Stimulated activated CD4-positive, alpha-beta T cell treated with anti-CD3 and anti-CD28 coated beads, Interleukin-4, amount 100 ng/mL, for 4 hours (primary cell): ENCODE measurements at regions not wholly inside any gene's neighbourhood (a gene's known extent, or its start where the extent isn't known, plus 50 kb on each side); places are given as distances from the start of the nearest gene placed in this dataset.

ENCODE experiments used
- DNase-seq, 2 experiments: peaks; one replicate each; pipeline ENCODE4 v3.0.0-alpha.2; 2020

DNA sequence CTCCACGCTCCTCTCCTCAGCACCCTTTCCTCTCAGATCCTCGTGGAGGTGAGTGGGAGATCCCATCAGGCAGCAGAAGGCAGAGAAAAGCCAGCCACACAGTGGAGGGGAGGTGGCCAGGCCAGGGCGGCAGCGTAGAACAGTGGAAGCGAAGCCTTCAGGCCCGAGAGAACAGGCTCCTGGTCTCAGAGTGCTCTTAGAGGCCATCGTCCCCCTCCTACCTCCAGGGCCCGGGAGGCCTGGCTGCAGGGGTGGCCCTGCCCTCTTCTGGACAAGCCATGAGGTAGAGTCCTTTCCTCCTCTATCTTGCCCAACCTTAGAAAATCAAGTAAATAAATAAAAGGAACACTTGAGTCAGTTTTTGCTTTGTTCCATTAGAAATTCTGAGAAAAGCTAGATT, 202.0 kb downstream of the KATNAL1 start:
- DNase-seq: no peak

DNA sequence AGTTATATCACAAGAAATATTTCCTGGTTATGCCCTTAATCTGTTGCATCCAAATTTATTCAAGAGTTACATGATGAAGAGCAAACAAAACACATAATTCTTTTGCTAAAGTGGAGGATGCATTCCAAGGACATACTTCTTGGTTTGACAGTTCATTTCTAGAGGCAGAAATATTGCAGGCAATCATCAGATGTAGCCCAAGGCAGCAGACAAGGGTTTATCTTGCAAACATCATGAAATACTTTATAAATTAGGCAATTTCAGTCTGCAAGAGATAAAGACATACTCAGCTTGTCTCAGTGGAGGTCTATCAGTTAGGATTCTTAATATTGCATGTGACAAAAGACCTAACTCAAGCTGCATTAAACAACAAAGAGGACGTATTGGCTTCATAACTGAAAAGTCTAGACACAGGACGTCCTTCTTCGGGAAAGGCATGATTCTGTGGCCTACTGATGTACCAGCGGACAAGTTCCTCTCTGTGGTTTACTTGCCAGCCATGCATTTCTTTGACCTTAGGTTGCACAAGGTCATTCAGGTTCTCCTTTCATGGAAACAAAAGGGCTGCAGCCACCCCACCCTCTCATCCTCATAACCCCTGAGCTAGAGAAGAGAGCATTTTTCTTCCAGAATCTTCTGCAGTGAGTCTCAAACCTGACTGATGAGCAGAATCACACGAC, 204.1 kb downstream of the KATNAL1 start:
- no peak for DNase-seq

DNA sequence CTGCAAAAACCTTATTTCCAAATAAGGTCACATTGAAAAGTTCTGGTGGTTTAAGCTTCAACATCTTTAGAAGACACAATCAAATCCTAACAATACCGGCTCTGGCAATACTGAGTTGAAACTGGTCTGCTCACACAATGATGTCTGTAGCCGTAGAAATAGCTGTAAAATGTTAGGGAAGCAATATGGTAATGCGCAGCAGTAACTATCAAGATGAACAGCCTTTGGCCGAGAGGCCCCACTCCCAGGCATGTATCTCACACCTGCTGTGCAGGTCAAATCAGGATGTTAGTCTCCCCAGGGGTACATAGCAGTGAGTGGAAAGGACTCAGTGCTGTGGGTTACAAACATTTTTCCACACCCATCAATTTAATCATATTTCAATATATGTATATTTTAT, 207.1 kb downstream of the KATNAL1 start:
- no peak for DNase-seq

DNA sequence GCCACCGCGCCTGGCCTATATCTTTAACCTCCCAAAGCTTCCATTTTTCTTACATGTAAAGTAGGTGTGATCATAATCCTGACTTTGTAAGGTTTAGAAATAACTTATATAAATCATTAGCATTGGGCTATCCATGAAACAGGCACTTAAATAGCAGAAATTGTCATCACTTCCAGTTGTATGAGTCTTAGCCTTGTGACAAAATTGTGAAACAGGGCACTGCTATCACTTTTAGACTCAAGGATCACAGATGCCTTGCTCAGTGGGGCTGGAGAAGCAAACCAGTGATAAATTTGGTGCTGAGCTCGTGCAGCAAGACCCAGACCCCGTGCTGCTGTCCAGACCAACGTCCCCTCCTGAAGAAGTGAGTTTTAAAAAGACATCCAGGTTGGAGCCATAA, 209.7 kb downstream of the KATNAL1 start:
- no peak for DNase-seq

DNA sequence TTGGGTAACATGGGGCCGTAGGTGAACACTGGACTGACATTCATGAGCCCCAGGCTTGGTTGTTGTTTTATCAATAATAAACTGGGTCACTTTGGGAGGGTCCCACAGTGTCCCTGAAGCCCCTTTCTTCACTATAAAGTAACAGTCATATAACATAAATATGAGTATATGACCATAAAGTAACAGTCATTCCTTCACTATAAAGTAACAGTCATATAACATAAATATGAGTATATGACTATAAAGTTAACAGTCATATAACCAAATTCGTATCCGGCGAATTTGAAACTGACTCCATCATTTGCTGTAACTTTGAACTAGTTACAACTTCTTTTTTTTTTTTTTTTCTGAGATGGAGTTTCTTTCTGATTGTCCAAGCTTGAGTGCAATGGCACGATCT, 210.3 kb downstream of the KATNAL1 start:
- DNase-seq: no peak

DNA sequence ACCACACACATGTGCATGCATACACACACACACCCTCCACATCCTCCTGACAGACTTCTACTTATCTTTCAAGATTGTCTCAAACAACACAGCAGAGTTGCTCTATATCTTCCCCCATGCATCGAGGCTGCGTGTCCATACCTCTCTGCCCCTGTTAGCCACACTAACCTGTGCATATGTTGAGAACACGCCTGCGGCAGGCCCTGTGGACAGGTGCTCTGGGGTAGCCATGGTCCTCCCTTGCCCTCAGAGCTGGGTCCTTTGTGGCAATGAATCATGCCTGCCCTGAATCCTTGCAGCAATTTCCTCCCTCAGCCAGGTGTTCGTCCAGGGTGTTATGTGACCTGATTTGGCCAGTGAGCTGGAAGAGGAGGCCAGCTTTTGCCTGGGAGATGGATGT, 213.3 kb downstream of the KATNAL1 start:
- no peak for DNase-seq

DNA sequence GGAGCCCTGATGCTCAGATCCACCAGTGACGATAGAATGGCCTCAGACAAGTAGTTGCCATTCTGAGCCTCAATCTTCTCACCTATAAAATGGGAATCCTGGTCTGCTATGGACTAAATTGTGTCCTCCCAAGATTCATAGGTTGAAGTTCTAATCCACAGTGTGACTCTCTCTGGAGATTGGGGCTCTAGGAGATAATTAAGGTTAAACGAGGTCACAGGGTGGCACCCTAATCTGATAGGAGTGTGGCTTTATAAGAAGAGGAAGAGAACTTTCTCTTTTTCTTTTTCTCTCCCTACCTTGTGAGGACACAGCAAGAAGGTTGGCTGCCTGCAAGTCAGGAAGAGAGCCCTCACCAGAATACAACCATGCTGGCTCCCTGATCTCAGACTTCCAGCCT, 214.1 kb downstream of the KATNAL1 start:
- no peak for DNase-seq

DNA sequence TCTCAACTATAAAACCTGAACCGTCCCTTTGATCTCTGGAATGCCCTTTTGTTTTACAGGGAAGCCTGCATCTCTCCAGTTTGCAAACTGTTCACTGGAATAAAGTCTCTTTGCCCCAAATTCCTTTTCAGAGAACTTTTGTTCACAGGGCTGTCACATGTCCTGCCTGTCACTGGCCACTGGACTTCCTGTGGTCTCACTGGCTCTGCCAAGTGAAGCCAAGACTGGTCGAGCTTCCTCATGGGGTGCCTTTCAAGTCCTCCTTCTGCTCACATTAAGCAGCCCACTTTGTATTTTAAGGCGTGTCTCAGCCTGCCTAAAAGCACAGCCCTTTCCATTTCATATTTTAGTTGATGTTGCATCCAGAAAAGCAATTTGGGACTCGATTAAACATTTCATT, 215.7 kb downstream of the KATNAL1 start:
- DNase-seq: no peak

DNA sequence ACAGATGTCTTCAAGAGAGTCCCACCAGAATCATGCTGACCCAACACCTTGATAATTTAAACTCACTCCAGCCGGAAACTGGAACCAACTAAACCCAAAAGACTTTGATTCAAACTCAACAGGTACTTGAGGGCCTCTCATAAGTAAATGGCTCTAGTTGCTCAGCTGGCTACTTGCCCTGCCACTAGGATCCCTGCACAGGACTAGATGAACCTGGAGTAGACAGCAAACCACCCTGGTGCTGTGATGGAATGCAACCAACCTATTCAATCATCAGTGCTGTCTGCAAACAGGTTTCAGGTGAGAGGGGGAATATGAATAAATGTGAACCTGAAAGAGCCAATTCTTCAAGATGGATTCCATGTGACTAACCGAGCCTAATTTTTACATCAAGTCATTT, 216.3 kb downstream of the KATNAL1 start:
- DNase-seq: no peak

DNA sequence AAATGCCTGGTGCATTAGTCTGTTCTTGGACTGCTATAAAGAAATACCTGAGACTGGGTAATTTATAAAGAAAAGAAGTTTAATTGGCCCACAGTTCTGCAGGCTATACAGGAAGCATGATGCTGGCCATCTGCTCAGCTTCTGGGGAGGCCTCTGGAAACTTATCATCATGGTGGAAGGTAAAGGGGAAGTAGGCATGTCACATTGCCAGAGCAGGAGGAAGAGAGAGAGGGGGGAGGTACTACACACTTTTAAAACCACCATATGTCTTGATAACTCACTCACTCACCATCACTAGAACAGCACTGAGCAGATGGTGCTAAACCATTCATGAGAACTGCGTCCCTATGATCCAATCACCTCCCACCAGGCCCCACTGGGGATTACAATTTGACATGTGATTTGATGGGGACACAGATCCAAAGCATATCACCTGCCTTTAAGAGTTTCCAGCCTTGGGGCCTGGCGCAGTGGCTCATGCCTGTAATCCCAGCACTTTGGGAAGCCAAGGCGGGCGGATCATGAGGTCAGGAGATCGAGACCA, 219.0 kb downstream of the KATNAL1 start:
- DNase-seq: no peak

DNA sequence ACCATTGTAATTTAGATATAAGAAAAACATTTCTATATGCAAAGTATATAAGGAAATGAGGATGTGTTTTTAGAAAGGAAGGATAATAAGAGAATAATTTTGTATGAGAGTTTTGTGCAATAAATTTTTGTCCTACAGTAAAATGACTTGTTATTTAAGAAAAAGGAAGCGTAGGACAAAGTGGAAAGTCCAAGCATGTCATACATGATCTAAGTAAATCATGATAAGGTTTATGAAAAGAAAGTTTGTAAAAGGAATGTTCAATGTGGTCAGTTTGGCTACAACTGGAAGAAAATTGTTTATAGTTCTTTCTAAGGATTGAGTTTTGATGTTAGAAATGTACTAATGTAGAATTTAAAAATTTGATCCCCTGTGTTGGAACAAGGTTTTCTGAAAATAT, 222.3 kb downstream of the KATNAL1 start:
- DNase-seq: no peak

DNA sequence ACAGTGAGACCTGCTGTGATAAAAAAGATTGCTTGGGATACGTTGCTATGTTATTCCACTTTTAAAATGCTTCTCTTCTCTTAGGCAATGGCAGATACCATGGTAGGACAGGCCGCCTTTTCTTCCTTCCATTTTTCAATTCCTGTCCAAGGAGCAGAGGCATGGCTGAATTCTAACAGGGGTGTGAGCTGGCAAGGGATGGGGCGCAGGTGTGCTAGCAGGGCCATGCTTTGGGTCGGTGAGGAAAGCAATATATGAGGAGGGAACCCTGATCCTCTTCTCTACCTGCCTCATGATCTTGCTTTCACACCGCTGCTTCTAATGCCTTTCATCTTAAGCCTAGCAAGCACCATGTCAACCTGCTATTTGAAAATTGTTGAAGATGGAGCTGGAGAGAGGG, 225.0 kb downstream of the KATNAL1 start:
- no peak for DNase-seq

DNA sequence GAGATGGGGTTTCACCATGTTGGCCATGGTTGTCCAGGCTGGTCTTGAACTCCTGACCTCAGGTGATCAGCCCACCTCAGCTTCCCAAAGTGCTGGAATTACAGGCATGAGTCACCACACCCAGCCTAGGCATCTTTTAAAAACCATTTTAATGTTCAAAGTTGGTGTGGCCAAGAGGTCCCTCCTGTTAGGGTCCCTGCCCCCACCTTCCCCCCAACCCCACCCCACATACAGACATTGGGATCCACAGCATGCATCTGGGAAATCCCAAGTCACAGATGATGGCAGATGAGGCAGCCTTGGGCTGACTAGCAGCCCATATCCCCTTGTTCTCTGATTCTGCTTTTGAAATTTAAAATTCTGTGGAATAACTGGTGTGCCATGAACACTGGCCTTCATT, 226.0 kb downstream of the KATNAL1 start:
- DNase-seq: no peak

DNA sequence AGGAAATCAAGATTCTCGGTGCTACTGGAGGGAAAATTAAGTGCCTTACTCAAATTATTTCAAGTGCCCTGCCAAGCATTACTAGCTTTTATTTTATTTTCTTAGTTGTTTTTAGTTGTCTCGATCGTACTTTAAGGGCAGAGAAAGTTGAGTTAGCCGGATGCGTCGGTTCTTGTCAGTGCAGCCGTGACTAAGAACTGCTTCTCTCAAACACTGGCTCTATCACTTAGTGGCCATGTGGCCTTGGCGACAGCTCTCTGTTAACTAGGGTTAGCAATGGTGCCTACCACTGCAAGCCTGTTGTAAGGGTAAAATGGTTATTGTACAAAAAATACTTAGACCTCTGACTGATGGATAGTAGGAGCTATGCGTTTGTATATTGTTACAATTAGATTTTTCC, 227.8 kb downstream of the KATNAL1 start:
- no peak for DNase-seq

DNA sequence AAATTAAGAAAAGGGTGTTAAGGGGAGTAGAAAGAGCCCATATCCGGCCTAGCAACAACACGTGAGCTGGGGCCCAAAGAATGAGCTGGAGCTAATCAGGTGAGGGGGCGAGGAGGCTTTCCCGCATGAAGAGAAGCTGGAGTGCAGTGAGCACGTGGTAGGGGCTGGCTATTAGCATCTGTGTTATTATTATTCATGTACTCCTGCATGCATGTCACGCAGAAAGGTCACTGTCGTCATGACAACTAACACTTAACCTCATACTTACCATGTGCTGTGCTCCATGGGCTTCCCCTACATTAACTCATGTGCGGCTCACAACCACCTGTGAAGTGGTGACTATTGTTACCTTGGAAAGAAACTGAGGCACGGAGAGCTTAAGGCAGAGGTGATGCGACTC, 227.6 kb upstream of the UBL3 start:
- no peak for DNase-seq

DNA sequence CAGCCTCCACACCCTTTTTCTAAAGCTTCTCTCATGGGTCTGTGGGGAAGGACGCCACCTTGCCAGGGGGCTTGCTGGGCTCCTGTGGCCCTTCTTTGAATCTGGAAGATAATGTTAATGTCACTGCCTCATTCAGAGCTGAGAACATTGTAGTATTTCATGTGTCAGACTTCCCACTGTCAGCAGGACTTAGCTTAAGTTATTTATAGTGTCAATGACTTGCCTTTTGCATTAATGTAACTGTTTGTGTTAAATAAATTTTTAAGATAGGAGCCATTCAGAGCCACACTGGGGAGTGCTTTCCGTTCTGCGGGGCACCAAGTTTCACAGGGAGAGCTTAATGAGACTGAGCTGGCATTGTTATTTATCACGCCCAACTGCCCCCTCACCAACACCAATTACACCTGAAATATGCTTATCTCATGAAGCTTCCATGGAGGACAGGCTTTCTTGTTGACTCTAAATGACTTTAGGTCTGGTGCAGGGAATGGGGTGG, 226.9 kb upstream of the UBL3 start:
- no peak for DNase-seq

DNA sequence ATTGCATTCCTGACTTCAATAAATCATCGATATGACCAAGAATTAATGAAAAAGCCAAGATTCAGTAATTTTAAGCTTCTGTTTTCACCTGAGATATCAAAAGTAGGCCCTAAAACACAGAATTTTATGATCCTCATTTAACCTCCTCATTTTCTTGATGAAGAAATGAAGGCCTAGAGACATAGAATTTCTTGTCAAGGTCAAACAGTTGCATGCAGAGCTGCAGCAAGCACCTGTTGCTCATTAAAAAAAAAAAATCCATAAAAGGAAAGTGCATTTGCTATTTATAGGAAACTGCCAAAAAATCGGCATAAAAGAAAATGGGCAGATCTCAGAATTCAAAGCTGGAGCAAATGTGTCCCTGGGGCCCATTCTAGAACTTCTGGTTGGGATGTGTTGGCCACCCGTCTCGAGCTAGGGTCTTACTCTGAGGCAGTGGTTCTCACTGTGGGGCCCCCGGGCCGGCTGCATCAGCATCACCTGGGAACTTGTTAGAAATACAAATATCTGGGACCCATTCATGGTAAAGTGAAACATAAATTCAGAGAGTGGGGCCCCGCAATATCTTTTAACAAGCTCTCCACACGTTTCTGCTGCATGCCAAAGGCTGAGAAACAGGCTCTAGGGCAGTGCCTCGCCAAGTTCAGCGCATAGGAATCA, 224.7 kb upstream of the UBL3 start:
- DNase-seq: no peak

DNA sequence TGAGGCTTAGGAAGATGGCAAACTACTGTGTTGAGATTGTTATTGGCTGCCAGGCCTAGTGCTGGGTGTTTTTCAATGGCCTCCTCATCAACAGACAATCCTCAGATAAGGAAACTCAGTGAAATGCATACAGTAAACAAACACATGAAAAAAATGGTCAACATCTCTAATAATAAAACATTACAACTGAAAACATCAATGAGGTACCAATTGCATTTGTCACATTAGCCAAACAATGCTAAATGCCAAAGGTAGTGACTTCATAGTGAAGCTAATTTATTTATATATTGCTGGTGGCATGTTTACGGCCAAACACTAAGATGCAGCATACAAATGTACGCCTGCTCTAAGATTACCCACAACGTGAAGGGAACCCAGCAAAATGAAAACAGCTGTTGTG, 224.0 kb upstream of the UBL3 start:
- DNase-seq: no peak

DNA sequence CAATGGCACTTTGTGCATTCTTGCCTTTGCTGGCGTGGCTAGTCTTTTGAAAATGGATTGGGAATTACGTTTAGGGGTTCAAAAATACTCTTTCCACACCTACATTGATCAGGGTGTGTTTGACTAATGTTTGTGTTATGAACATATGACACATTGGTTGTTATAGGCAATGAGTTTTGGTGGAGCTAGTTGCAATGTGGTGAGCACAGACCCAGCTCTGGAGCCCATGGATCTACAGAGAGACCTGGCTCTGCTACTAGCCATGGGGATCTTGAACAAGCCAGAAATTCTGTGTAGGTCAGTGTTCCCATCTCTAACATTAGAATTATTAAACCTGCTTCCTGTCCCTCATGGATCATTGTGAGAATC, 222.4 kb upstream of the UBL3 start:
- DNase-seq: no peak

DNA sequence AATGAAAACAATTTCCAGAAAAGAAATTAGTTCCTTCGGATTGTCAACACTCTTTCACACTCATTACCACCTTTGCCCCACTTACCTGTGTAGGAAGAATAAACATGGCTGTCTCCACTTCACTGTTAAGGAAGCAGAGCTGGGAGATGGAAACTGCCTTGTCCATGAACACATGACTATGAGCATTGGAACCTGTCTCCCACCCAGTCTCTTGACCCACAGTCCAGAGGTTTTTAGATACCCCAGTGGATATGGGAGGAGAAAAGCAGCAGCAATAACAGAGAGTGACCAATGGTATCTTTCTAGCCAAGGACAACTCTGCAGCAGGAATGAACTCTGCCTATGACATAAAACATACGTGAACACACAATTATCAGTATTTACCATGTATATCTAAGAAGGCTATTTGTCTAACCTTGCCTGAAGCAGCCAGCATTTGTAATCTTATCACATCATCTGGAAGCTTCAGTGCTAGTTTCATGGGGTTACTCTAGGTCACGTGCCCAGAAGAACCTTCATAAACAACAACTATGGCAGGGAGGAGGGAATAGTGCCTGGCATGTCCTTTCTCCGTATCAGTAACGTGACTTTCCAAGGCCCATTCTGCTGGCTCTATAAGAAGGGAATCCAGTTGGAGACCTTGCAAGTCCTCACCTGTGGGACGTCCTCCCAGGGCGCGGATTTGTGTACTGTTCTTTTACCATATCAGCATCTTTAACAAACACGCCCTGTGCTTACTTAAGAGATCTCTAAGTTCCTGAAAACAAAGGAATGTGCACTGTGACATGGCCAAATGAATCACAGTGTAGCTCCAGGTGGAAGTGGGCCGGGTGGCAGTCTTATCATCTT, 221.8 kb upstream of the UBL3 start:
- no peak for DNase-seq

DNA sequence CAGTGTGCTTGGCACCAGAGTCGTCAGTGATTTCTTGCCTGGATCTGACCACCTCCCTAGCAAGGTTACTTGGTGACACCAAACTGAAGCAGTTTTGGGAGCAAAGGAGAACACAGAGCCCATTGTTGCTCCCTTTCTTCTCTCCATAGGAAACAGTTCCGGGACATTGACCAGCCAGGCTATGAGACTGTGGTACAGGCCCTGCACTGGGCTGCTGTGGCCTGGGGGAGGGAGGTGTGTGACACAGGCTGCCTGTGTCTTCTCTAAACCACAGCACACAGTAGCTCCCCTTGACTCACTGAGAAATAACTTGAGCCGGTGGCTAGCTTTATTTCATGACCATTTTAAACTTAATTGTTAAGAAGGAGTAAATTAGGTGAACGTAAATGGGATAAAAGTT, 214.8 kb upstream of the UBL3 start:
- no peak for DNase-seq

DNA sequence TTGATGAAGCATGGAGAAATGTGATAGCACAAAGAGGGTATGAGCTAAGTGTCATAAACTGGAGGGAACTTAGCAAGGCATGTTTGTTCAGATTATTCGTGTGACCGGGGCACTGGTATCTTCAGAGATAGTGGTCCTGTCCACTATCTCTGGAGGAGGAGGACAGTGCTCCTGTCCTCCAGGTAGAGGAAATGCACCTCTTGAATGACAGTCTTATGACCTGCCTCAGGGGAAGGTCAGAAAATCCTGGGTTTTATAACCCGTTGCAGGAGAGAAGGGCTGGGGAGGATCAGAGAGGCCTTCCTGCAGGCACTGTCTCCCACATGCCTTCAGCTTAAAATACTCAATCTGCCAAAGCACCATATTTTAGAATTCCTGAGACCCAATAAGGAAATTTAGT, 213.5 kb upstream of the UBL3 start:
- DNase-seq: no peak

DNA sequence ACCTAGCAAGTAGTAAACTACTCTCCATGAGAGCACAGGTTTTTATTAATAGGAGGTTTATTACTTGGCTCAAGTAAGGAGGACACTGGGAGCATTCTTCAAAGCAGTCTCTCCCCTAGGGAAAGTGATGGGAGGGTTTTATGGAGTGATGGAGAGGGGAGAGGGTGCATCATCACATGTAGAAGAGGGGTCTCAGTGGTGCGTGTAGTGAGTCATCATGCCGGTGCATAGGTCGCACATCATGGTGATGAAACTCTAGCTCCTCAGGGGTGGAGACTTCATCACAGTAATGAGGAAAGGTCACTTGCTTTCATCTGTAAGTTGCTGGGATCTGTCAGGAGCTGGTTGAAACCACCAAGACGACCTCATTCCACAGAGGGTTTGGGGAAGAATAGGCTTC, 210.8 kb upstream of the UBL3 start:
- no peak for DNase-seq

DNA sequence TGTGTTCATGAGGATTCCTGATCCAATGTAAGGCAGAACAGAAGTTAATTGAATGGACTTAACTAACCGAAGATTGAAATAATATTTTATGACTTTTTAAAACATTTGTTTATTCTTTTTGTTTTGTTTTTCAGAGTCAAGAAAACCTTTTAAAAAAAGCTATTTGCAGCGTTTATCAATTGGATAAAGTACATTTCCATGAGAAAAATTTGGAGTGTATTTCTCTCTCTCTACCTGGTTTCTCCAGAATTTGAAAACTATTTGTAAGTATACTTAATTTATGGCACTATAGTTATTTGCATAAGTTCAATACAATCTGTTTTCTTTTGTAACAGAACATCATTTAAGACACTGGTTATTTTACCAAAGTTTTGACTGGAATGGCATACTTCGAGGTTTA, 208.0 kb upstream of the UBL3 start:
- DNase-seq: no peak
